Peyer's patch (tissue), 4 donors: ENCODE measurements at regions not wholly inside any gene's neighbourhood (a gene's known extent, or its start where the extent isn't known, plus 50 kb on each side); places are given as distances from the start of the nearest gene placed in this dataset.
"Not testable (repeated sequence)": the region's sequence is repeated elsewhere in the genome, so short reads cannot be mapped to it uniquely, and the experiment has no call there.

Source experiments
- DNase-seq, 3 donors: peaks; one replicate each; pipeline ENCODE4 v3.0.0-alpha.2; 2017 to 2019
- H3K27ac ChIP-seq, 4 donors: fragments of 200-600 bp; sonication (generic); one replicate each; pipeline ENCODE4 v1.5.1; 2016 to 2019
- H3K27me3 ChIP-seq, 2 donors: fragments of 200-600 bp; sonication (generic); one replicate each; pipeline ENCODE4 v1.5.1; 2019
- H3K36me3 ChIP-seq, 3 donors: fragments of 200-600 bp; sonication (generic); one replicate each; pipeline ENCODE4 v1.5.1; 2016 to 2019
- H3K4me1 ChIP-seq, 4 donors: fragments of 200-600 bp; sonication (generic); one replicate each; pipeline ENCODE4 v1.5.1; 2016 to 2019
- H3K4me3 ChIP-seq, 4 donors: fragments of 200-600 bp; sonication (generic); 1 replicate in 3 of 4; 2 replicates in 1 of 4; pipeline ENCODE4 v1.5.1; 2016 to 2019; ENCODE audit warnings: mild to moderate bottlenecking in 1 of 4
- H3K9me3 ChIP-seq, 4 donors: fragments of 200-600 bp; sonication (generic); one replicate each; pipeline ENCODE4 v1.5.1; 2016 to 2019; ENCODE audit warnings: mild to moderate bottlenecking in 1 of 4
- POLR2A ChIP-seq, 2 donors: fragments of 450-650 bp; IDR thresholded peaks; one replicate each; pipeline ENCODE4 v1.5.1; 2017; ENCODE audit warnings: antibody characterized with exemption in 2 of 2, mild to moderate bottlenecking in 2 of 2, moderate library complexity in 2 of 2
- TF ChIP-seq, protein P1 (sequence below), 6 experiments: fragments of 450-650 bp in 4 of 6; fragments of 200-600 bp in 2 of 6; sonication (generic) in 1 of 6; IDR thresholded peaks; one replicate each; pipeline ENCODE4 v1.5.1; 2017 to 2019; ENCODE audit warnings: antibody characterized with exemption in 6 of 6, mild to moderate bottlenecking in 3 of 6, moderate library complexity in 1 of 6

DNA sequence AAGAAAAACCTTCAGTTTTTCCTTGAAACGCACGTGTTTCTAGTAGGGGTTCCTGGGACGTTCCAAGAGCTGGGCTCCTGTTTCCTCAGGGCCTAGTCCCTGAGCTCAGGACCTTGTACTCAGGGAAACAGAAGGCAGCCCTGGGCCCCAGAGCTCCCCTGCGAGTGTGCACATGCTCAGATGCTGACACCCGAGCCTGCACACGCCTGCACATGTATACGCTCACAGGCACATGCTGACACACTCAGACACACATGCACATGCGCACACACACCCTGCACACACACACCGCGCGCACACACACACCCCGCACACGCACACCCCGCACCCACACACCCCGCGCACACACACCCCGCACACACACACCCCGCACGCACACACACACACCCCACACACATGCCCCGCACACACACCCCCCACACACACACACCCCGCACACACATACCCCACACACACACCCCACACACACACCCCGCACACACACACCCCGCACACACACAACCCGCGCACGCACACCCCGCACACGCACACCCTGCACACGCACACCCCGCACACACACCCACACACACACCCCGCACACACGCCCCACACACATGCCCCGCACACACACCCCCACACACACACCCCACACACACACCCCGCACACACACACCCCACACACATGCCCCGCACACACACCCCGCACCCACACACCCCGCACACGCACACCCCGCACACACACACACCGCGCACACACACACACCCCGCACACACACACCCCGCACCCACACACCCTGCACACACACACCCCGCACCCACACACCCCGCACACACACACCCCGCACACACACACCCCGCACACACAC lies 52.2 kb downstream of the CALML3 start:
- TF ChIP-seq POLR2A (IDR thresholded peaks at IDR 0.05): no peak
- TF ChIP-seq, protein P1, sequence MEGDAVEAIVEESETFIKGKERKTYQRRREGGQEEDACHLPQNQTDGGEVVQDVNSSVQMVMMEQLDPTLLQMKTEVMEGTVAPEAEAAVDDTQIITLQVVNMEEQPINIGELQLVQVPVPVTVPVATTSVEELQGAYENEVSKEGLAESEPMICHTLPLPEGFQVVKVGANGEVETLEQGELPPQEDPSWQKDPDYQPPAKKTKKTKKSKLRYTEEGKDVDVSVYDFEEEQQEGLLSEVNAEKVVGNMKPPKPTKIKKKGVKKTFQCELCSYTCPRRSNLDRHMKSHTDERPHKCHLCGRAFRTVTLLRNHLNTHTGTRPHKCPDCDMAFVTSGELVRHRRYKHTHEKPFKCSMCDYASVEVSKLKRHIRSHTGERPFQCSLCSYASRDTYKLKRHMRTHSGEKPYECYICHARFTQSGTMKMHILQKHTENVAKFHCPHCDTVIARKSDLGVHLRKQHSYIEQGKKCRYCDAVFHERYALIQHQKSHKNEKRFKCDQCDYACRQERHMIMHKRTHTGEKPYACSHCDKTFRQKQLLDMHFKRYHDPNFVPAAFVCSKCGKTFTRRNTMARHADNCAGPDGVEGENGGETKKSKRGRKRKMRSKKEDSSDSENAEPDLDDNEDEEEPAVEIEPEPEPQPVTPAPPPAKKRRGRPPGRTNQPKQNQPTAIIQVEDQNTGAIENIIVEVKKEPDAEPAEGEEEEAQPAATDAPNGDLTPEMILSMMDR (IDR thresholded peaks at IDR 0.05): no peak
- Histone ChIP-seq H3K4me1 (peaks cover 0 to 35% (median 4%) of the 10 kb centered on the region in 4 donors), H3K36me3 (no peaks in the 10 kb centered on the region), H3K4me3 (no peak overlapping the region), H3K27me3 (no peaks in the 10 kb centered on the region), H3K9me3 (no peaks in the 10 kb centered on the region), H3K27ac (no peak overlapping the region)
- no peak for DNase-seq

DNA sequence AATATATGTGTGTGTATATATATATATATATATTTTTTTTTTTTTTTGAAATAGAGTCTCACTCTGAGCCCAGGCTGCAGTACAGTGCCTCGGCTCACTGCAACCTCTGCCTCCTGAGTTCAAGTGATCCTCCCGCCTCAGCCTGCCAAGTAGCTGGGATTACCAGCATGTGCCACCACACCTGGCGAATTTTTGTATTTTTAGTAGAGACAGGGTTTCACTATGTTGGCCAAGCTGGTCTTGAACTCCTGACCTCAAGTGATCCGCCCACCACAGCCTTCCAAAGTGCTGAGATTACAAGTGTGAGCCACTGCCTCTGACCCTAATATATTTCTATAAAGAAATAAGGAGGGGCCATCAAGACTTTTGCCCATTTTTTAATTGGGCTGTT lies 55.3 kb downstream of the CALML3 start:
- not testable (repeated sequence) for H3K27me3 ChIP-seq, H3K4me3 ChIP-seq, DNase-seq, H3K9me3 ChIP-seq, H3K27ac ChIP-seq, H3K36me3 ChIP-seq
- H3K4me1 ChIP-seq: peaks cover 6 to 21% (median 9%) of the 10 kb centered on the region in 4 donors

DNA sequence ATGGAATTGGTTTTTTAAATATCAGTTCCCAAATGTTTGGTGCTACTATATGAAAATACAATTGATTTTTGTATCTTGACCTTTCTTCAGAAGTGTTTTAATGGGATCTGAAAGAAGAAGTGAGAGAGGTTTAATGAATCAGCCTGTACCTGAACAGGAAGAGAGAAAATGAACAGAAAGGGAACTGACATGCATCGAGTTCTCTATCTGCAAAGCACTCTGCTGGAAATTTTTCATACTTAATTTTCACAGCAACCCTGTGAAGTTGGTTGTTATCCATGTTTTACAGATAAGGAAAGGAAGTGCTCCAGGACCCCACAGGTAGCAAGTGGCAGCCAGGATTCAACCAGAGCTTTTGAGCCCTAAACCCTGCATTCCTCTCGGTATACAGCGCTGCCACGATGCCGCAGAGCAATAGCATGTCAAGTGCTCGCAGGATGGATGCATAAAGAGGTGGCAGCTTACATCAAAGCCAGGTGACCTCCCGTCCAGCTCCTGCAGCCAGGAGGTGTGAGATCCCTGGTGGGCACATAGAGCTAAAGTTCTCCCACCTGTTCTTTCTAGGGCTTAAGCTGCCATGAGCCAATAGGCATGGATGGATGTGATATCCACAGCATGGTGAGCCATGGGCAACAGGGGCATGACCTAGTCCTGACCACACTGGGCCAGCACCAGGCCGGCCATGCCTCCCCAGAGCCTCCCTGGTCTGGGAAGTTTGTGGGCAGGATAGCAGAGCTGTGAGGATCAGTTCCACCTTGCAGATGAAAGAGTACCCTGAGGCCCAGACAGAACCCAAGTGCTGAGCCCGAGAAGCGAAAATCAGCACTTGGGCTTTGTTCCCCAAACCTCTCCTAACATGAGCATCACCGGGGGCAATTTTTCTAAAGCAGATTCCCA lies 57.2 kb downstream of the CALML3 start:
- Histone ChIP-seq H3K36me3 (no peaks in the 10 kb centered on the region), H3K27me3 (no peaks in the 10 kb centered on the region), H3K4me3 (no peak overlapping the region), H3K4me1 (peaks cover 0 to 10% (median 7%) of the 10 kb centered on the region in 4 donors), H3K27ac (peak overlapping the region in 1 of 4 donors; percentile 67), H3K9me3 (no peaks in the 10 kb centered on the region)
- DNase-seq: peak in 1 of 3 donors; percentile 24
- no peak for TF ChIP-seq POLR2A (IDR thresholded peaks at IDR 0.05)
- TF ChIP-seq, protein P1 (IDR thresholded peaks at IDR 0.05): no peak

GRCh38 chr10:5582736-5583135 lies 58.0 kb downstream of the CALML3 start:
- H3K9me3 ChIP-seq: no peaks in the 10 kb centered on the region
- peaks cover 0 to 12% (median 9%) of the 10 kb centered on the region in 4 donors for H3K4me1 ChIP-seq
- H3K36me3 ChIP-seq: no peaks in the 10 kb centered on the region
- TF ChIP-seq POLR2A (IDR thresholded peaks at IDR 0.05): no peak
- TF ChIP-seq, protein P1 (IDR thresholded peaks at IDR 0.05): peak in 1 of 6 experiments; percentile 8
- no peaks in the 10 kb centered on the region for H3K27me3 ChIP-seq
- peak overlapping the region in 1 of 4 donors; percentile 27 for H3K27ac ChIP-seq
- DNase-seq: peak in 1 of 3 donors; percentile 31
- H3K4me3 ChIP-seq: no peak overlapping the region

GRCh38 chr10:5583525-5584175 lies 58.9 kb downstream of the CALML3 start:
- TF ChIP-seq POLR2A (IDR thresholded peaks at IDR 0.05): no peak
- TF ChIP-seq, protein P1 (IDR thresholded peaks at IDR 0.05): no peak
- Histone ChIP-seq H3K9me3 (no peaks in the 10 kb centered on the region), H3K27ac (no peak overlapping the region), H3K27me3 (no peaks in the 10 kb centered on the region), H3K4me1 (peaks cover 0 to 12% (median 9%) of the 10 kb centered on the region in 4 donors), H3K4me3 (no peak overlapping the region), H3K36me3 (no peaks in the 10 kb centered on the region)
- DNase-seq: peak in 2 of 3 donors; percentile 72 to 81
